ENCODE measurements at regions not wholly inside any gene's neighbourhood (a gene's known extent, or its start where the extent isn't known, plus 50 kb on each side); places are given as distances from the start of the nearest gene placed in this dataset.

- intact Hi-C loops (cut with DNase I), result no loop called here
- ATAC-seq (peak in 1 of 4 donors; percentile 26), DNase-seq (no peak)
- Histone ChIP-seq H3K4me1 (peaks cover 0 to 11% (median 0%) of the 10 kb centered on the region in 12 donors), H3K4me3 (no peak overlapping the region), H3K27me3 (peaks cover 0 to 3% (median 0%) of the 10 kb centered on the region in 9 donors), H3K36me3 (no peaks in the 10 kb centered on the region), H3K9me3 (no peaks in the 10 kb centered on the region), H3K27ac (no peak overlapping the region)
- TF ChIP-seq CTCF (IDR thresholded peaks at IDR 0.05), result no peak
- TF ChIP-seq POLR2A (IDR thresholded peaks at IDR 0.05), result no peak
Observed at GRCh38 chr9:87256973-87257372, 240.7 kb upstream of the DAPK1 start.

GRCh38 chr9:87259543-87260518 lies 237.8 kb upstream of the DAPK1 start:
- peak overlapping the region in 1 of 12 donors; percentile 13 for H3K27ac ChIP-seq
- ATAC-seq (peak in 3 of 4 donors; percentile 43 to 49 (median 48)), DNase-seq (no peak)
- TF ChIP-seq POLR2A (IDR thresholded peaks at IDR 0.05) (no peak), CTCF (IDR thresholded peaks at IDR 0.05) (no peak)
- no peaks in the 10 kb centered on the region for H3K9me3 ChIP-seq
- 72 to 85% (median 78%) methylated on average over 20 of the region's 20 CpGs for WGBS, 4 donors
- H3K4me1 ChIP-seq, result peaks cover 0 to 11% (median 0%) of the 10 kb centered on the region in 12 donors
- no peaks in the 10 kb centered on the region for H3K27me3 ChIP-seq
- intact Hi-C loops (cut with DNase I), result no loop called here
- H3K4me3 ChIP-seq, result no peak overlapping the region
- no peaks in the 10 kb centered on the region for H3K36me3 ChIP-seq

- Histone ChIP-seq H3K36me3 (no peaks in the 10 kb centered on the region), H3K4me3 (no peak overlapping the region), H3K27ac (no peak overlapping the region), H3K4me1 (peaks cover 0 to 12% (median 0%) of the 10 kb centered on the region in 12 donors), H3K9me3 (peaks cover 0 to 5% (median 0%) of the 10 kb centered on the region in 12 donors), H3K27me3 (no peaks in the 10 kb centered on the region)
- intact Hi-C loops (cut with DNase I), result no loop called here
- no peak for DNase-seq
- TF ChIP-seq POLR2A (IDR thresholded peaks at IDR 0.05) (no peak), CTCF (IDR thresholded peaks at IDR 0.05) (peak in 2 of 12 donors; percentile 18 to 30)
- 73 to 84% (median 83%) methylated on average over 9 of the region's 9 CpGs for WGBS, 4 donors
- ATAC-seq, result no peak
Observed at GRCh38 chr9:87263291-87263690, 234.4 kb upstream of the DAPK1 start.

GRCh38 chr9:87266697-87267096 lies 231.0 kb upstream of the DAPK1 start:
- peaks cover 0 to 5% (median 0%) of the 10 kb centered on the region in 12 donors for H3K9me3 ChIP-seq
- peaks cover 0 to 28% (median 17%) of the 10 kb centered on the region in 12 donors for H3K4me1 ChIP-seq
- no peak for ATAC-seq
- no peaks in the 10 kb centered on the region for H3K36me3 ChIP-seq
- intact Hi-C loops (cut with DNase I), result no loop called here
- WGBS, 4 donors, result 91 to 100% (median 96%) methylated on average over 1 of the region's 1 CpG
- no peak overlapping the region for H3K4me3 ChIP-seq
- DNase-seq, result no peak
- TF ChIP-seq POLR2A (IDR thresholded peaks at IDR 0.05) (no peak), CTCF (IDR thresholded peaks at IDR 0.05) (no peak)
- no peaks in the 10 kb centered on the region for H3K27me3 ChIP-seq
- H3K27ac ChIP-seq, result peak overlapping the region in 9 of 12 donors; percentile 30 to 81 (median 54)

Measured in heart left ventricle (tissue), 16 donors.